Hepatocyte (in vitro differentiated cells): ENCODE measurements at regions not wholly inside any gene's neighbourhood (a gene's known extent, or its start where the extent isn't known, plus 50 kb on each side); places are given as distances from the start of the nearest gene placed in this dataset.

ENCODE experiments used
- EZH2phosphoT487 ChIP-seq: fragments of 200-600 bp; sonication (generic); IDR thresholded peaks from one replicate; pipeline ENCODE4 v1.6.1; 2018; ENCODE audit warnings: antibody characterized with exemption, mild to moderate bottlenecking, low read depth, moderate library complexity; ENCODE audit not compliant: unreplicated experiment, severe bottlenecking
- TF ChIP-seq, protein P1 (sequence below): fragments of 200-600 bp; sonication (generic); IDR thresholded peaks from 2 replicates; pipeline ENCODE4 v1.5.1; 2016; ENCODE audit warnings: antibody characterized with exemption, mild to moderate bottlenecking; ENCODE audit not compliant: poor library complexity

DNA sequence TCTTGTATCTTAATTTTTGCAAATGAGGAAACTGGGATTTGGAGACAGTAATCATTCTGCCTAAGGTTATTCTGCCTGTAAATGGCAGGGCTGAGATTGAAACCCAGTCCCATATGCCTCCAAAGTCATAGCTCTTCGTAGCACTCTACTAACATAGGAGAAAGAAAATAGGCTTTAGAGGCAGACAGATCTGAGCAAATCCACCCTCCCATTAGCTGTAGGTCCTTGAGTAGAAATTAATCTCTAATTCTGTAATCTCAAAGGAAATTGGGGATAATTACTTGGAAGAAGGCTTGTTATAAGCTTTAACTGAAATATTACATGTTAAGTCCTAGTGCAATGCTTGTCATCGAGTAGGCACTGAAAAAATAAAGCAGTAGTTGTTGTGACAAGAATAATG, 252.1 kb upstream of the PEX5L start:
- TF ChIP-seq, protein P1, sequence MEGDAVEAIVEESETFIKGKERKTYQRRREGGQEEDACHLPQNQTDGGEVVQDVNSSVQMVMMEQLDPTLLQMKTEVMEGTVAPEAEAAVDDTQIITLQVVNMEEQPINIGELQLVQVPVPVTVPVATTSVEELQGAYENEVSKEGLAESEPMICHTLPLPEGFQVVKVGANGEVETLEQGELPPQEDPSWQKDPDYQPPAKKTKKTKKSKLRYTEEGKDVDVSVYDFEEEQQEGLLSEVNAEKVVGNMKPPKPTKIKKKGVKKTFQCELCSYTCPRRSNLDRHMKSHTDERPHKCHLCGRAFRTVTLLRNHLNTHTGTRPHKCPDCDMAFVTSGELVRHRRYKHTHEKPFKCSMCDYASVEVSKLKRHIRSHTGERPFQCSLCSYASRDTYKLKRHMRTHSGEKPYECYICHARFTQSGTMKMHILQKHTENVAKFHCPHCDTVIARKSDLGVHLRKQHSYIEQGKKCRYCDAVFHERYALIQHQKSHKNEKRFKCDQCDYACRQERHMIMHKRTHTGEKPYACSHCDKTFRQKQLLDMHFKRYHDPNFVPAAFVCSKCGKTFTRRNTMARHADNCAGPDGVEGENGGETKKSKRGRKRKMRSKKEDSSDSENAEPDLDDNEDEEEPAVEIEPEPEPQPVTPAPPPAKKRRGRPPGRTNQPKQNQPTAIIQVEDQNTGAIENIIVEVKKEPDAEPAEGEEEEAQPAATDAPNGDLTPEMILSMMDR = no peak
- no peak for TF ChIP-seq EZH2phosphoT487
